ENCODE measurements at regions not wholly inside any gene's neighbourhood (a gene's known extent, or its start where the extent isn't known, plus 50 kb on each side); places are given as distances from the start of the nearest gene placed in this dataset.
"Not testable (repeated sequence)": the region's sequence is repeated elsewhere in the genome, so short reads cannot be mapped to it uniquely, and the experiment has no call there.

GRCh38 chr11:127815331-127815730 lies 772.0 kb downstream of the ETS1 start:
- TF ChIP-seq SPI1 (IDR thresholded peaks at IDR 0.05; ENCODE audit: low read depth, low read length) (no peak), POLR2A (IDR thresholded peaks at IDR 0.05; ENCODE audit: low read depth, low read length) (no peak)
- FAIRE-seq (no peak), DNase-seq (ENCODE audit: insufficient read length, low spot score) (no peak)

DNA sequence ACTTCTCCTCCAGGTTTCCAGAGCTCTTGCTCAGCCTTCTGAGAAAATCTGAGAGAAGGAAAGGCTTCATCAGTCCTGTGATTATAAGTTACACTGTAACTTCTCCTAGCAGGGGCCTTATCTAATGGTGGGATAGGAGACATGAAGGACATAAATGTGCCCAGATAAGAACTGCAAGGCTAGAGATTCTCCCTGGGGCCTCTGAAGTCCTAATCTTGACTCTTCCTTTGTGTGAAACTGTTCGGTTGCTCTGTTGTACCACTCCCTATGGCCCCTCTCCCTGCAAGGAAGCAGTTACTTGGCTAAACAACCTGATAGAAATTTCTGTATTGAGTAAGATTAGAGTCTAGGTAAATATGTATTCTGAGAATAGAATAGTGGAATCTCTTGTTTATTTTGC lies 780.9 kb downstream of the ETS1 start:
- no peak for TF ChIP-seq TAF1 (IDR thresholded peaks at IDR 0.05; ENCODE audit: low read depth, low read length)
- TF ChIP-seq PAX5 (IDR thresholded peaks at IDR 0.05; ENCODE audit: insufficient read depth, low read length, severe bottlenecking): no peak
- TF ChIP-seq SPI1 (IDR thresholded peaks at IDR 0.05; ENCODE audit: low read depth, low read length): no peak
- no peak for TF ChIP-seq POLR2AphosphoS5 (IDR thresholded peaks at IDR 0.05; ENCODE audit: low read depth, low read length)
- FAIRE-seq: no peak
- no peak for DNase-seq (ENCODE audit: insufficient read length, low spot score)

DNA sequence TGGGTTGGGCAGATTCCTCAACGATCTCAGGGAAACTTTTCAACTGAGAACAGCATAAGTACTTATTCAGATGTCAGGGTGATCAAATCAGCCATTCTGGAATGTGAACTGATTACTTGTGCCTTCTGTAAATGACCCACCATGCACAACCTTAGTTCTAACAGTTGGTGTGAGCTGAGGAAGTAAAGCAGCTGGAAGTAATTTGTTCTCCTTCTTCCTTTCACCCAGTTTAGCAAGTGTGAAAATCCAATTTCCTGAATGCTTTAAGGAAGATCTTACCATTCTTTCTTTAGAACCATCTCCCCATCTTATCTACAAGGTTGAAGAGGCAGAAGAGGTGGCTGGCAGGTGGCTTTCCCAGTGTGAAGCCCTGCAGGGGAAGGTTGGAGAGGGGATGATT lies 781.6 kb downstream of the ETS1 start:
- no peak for FAIRE-seq
- DNase-seq (ENCODE audit: insufficient read length, low spot score): no peak
- TF ChIP-seq PAX5 (IDR thresholded peaks at IDR 0.05; ENCODE audit: insufficient read depth, low read length, severe bottlenecking) (no peak), SPI1 (IDR thresholded peaks at IDR 0.05; ENCODE audit: low read depth, low read length) (no peak)

DNA sequence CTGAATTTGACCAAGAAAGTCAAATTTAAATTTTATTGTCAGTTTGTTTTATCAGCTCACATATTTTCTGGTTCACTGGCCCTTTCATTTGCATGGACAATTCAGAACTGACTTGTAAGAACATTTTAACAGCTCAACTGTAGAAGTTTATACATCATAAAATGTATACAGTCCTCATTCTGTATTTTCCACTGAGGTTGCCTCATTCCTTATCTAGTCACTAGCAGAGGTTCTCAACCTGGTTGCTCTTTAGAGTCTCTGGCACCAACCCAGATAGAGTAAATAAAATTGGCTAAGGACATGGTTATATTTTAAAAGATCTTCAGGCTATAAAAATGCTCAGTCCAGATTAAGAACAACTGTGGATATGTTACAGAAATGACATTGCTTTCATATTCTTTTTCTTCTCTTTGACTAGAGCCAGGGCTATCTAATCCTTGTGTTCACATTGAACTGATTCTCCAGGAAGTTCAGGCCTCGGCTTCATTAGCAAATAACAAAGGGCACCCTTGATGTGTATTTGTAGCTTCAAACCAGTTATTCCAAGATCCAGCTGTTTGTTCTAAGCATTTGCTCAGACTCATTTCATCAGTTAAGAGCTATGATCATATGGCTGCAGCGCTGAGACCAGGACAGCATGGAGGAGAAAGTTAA lies 782.5 kb downstream of the ETS1 start:
- DNase-seq (ENCODE audit: insufficient read length, low spot score) (no peak), FAIRE-seq (no peak)
- no peak for TF ChIP-seq PAX5 (IDR thresholded peaks at IDR 0.05; ENCODE audit: insufficient read depth, low read length, severe bottlenecking)
- TF ChIP-seq TAF1 (IDR thresholded peaks at IDR 0.05; ENCODE audit: low read depth, low read length): no peak
- TF ChIP-seq POU2F2 (IDR thresholded peaks at IDR 0.05; ENCODE audit: low read depth, low read length): no peak
- TF ChIP-seq POLR2A (IDR thresholded peaks at IDR 0.05; ENCODE audit: low read depth, low read length): no peak
- TF ChIP-seq POLR2AphosphoS5 (IDR thresholded peaks at IDR 0.05; ENCODE audit: low read depth, low read length): no peak
- no peak for TF ChIP-seq SPI1 (IDR thresholded peaks at IDR 0.05; ENCODE audit: low read depth, low read length)

DNA sequence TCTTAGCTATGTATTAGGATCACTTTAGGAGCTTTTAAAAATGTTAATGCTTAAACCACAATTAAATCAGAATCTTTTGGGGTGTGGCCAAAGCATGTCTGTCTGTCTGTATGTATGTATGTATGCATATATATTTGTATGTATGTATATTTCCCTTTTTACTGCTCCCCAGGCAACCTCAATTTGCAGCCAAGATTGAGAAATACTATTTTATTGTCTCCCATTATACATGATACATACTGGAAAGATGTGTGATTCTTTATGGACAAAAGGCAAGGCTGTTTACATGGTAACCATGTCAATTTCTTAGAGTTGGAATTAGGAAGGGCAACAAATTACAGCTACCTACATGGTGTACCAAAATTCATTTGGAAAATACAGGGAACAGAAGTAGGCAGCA lies 783.6 kb downstream of the ETS1 start:
- no peak for DNase-seq (ENCODE audit: insufficient read length, low spot score)
- FAIRE-seq: no peak
- TF ChIP-seq POU2F2 (IDR thresholded peaks at IDR 0.05; ENCODE audit: low read depth, low read length) (no peak), PAX5 (IDR thresholded peaks at IDR 0.05; ENCODE audit: insufficient read depth, low read length, severe bottlenecking) (no peak), SPI1 (IDR thresholded peaks at IDR 0.05; ENCODE audit: low read depth, low read length) (no peak), POLR2A (IDR thresholded peaks at IDR 0.05; ENCODE audit: low read depth, low read length) (no peak), POLR2AphosphoS5 (IDR thresholded peaks at IDR 0.05; ENCODE audit: low read depth, low read length) (no peak), TAF1 (IDR thresholded peaks at IDR 0.05; ENCODE audit: low read depth, low read length) (no peak)

- FAIRE-seq: no peak
- TF ChIP-seq POLR2AphosphoS5 (IDR thresholded peaks at IDR 0.05; ENCODE audit: low read depth, low read length): no peak
- TF ChIP-seq POLR2A (IDR thresholded peaks at IDR 0.05; ENCODE audit: low read depth, low read length): no peak
- no peak for TF ChIP-seq PAX5 (IDR thresholded peaks at IDR 0.05; ENCODE audit: insufficient read depth, low read length, severe bottlenecking)
- no peak for TF ChIP-seq POU2F2 (IDR thresholded peaks at IDR 0.05; ENCODE audit: low read depth, low read length)
- no peak for TF ChIP-seq SPI1 (IDR thresholded peaks at IDR 0.05; ENCODE audit: low read depth, low read length)
- no peak for TF ChIP-seq TAF1 (IDR thresholded peaks at IDR 0.05; ENCODE audit: low read depth, low read length)
- DNase-seq (ENCODE audit: insufficient read length, low spot score): no peak
Observed at GRCh38 chr11:127800989-127801688, 786.2 kb downstream of the ETS1 start.

DNA sequence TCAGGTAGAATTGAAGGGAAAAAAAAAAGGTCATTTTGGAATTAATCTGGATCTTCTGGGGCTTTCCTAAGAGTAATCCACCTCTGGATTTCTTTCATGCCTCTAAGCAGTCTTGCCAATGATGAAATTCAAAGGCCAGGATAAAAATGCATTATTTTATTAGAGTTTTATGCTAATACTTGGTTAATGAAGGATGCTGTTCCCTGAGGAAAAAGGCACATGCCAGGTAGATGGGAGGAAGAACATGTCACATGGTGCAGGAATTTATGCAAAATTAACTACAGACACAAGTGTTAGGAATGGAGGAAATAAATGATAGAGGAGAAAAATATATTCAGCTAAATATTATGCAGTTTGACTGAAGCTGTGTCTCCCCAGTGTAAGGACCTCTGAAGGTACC lies 792.0 kb downstream of the ETS1 start:
- no peak for FAIRE-seq
- TF ChIP-seq PAX5 (IDR thresholded peaks at IDR 0.05; ENCODE audit: insufficient read depth, low read length, severe bottlenecking): no peak
- DNase-seq (ENCODE audit: insufficient read length, low spot score): no peak

DNA sequence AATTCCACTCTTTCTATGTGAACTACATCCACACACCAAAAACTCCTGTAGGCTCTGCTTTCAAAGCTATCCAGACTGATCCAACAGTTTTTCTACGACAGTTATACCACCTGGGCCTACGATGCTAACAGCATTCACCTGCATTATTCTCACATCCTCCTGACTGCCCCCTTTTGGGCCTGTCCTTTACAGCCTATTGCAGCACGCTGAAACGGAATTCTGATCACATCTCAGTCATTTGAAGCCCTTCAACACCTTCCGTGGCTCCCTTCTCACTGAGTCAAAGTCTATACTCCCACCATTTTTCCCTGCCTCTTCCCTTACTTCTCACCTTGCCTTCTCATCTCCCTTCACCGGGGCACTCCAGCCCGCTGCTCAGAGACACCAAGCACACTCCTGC lies 791.3 kb upstream of the KIRREL3 start:
- no peak for TF ChIP-seq SPI1 (IDR thresholded peaks at IDR 0.05; ENCODE audit: low read depth, low read length)
- no peak for TF ChIP-seq TAF1 (IDR thresholded peaks at IDR 0.05; ENCODE audit: low read depth, low read length)
- no peak for TF ChIP-seq POLR2A (IDR thresholded peaks at IDR 0.05; ENCODE audit: low read depth, low read length)
- TF ChIP-seq PAX5 (IDR thresholded peaks at IDR 0.05; ENCODE audit: insufficient read depth, low read length, severe bottlenecking): no peak
- TF ChIP-seq POU2F2 (IDR thresholded peaks at IDR 0.05; ENCODE audit: low read depth, low read length): no peak
- TF ChIP-seq POLR2AphosphoS5 (IDR thresholded peaks at IDR 0.05; ENCODE audit: low read depth, low read length): no peak
- FAIRE-seq (no peak), DNase-seq (ENCODE audit: insufficient read length, low spot score) (no peak)

GRCh38 chr11:127790592-127790991 lies 790.0 kb upstream of the KIRREL3 start:
- DNase-seq (ENCODE audit: insufficient read length, low spot score): no peak
- no peak for FAIRE-seq

DNA sequence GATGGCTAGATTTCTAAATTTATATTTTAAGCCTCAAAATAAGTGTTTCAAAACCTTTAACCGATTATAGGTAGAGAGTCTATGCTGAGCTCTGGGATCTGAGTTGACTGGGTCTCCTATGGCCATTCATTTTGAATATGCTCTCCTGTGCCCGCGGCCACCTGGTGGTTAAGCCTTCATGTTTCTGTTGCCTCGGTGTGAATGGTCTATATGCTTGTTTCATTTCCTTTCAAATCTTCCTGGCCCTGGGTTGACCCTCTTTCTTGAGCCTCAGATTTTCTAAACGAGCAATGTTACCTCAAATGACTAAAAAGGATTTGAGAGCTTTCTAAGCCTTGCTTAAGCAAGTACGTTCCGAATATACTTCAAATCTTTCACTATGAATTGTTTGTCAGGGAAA lies 789.4 kb upstream of the KIRREL3 start:
- TF ChIP-seq POLR2AphosphoS5 (IDR thresholded peaks at IDR 0.05; ENCODE audit: low read depth, low read length) (no peak), PAX5 (IDR thresholded peaks at IDR 0.05; ENCODE audit: insufficient read depth, low read length, severe bottlenecking) (no peak), TAF1 (IDR thresholded peaks at IDR 0.05; ENCODE audit: low read depth, low read length) (no peak), POU2F2 (IDR thresholded peaks at IDR 0.05; ENCODE audit: low read depth, low read length) (no peak), POLR2A (IDR thresholded peaks at IDR 0.05; ENCODE audit: low read depth, low read length) (no peak), SPI1 (IDR thresholded peaks at IDR 0.05; ENCODE audit: low read depth, low read length) (no peak)
- no peak for FAIRE-seq
- no peak for DNase-seq (ENCODE audit: insufficient read length, low spot score)

More at GRCh38 chr11:127790592-127790991, 790.0 kb upstream of the KIRREL3 start:
- TF ChIP-seq TAF1 (IDR thresholded peaks at IDR 0.05; ENCODE audit: low read depth, low read length) (no peak), PAX5 (IDR thresholded peaks at IDR 0.05; ENCODE audit: insufficient read depth, low read length, severe bottlenecking) (no peak), POU2F2 (IDR thresholded peaks at IDR 0.05; ENCODE audit: low read depth, low read length) (no peak), POLR2AphosphoS5 (IDR thresholded peaks at IDR 0.05; ENCODE audit: low read depth, low read length) (no peak), SPI1 (IDR thresholded peaks at IDR 0.05; ENCODE audit: low read depth, low read length) (no peak), POLR2A (IDR thresholded peaks at IDR 0.05; ENCODE audit: low read depth, low read length) (no peak)

DNA sequence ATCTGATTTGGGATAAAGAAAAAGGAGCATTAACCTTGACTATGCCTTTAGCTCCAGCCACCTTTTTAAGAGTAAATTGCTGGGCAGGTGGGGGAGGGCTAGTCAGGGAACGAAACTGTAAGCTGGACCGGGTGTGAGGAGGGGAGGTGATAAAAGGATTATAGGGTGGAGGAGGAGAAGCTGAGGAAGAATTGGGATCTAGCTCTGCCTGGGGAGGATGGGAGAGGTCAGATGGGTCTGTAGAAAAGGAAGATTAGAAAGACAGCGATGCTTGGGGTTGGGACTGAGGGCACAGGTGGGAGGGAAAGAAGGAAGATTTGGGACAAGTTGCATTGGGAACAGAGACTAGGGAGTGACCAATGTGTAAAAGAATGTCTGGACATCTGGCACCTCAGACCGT lies 772.4 kb upstream of the KIRREL3 start:
- FAIRE-seq: not testable (repeated sequence)

DNA sequence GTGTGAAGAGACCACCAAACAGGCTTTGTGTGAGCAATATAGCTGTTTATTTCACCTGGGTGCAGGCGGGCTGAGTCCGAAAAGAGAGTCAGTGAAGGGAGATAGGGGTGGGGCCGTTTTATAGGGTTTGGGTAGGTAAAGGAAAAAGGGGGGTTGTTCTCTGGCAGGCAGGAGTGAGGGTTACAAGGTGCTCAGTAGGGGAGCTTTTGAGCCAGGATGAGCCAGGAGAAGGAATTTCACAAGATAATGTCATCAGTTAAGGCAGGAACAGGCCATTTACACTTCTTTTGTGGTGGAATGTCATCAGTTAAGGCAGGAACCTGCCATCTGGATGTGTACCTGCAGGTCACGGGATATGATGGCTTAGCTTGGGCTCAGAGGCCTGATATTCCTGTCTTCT lies 768.4 kb upstream of the KIRREL3 start:
- DNase-seq (ENCODE audit: insufficient read length, low spot score); FAIRE-seq: not testable (repeated sequence)

More for the DNA sequence above, 772.4 kb upstream of the KIRREL3 start:
- not testable (repeated sequence) for DNase-seq (ENCODE audit: insufficient read length, low spot score)

Data from GM12891 (cell line).